ENCODE measurements at regions not wholly inside any gene's neighbourhood (a gene's known extent, or its start where the extent isn't known, plus 50 kb on each side); places are given as distances from the start of the nearest gene placed in this dataset.
A peak's percentile ranks its signal among the peaks of the same experiment; 100 is the strongest.
"Not testable (repeated sequence)": the region's sequence is repeated elsewhere in the genome, so short reads cannot be mapped to it uniquely, and the experiment has no call there.

GRCh38 chr1:234782791-234783190 is 172.8 kb upstream of the IRF2BP2 start:
- no peak for TF ChIP-seq Cebpa-rat (IDR thresholded peaks at IDR 0.05)
- H3K9ac ChIP-seq, result no peak overlapping the region

GRCh38 chr1:234782105-234782751 is 172.2 kb upstream of the IRF2BP2 start:
- peaks cover 12 to 24% (median 21%) of the 10 kb centered on the region in 10 experiments for H3K4me1 ChIP-seq
- no peak for TF ChIP-seq Cebpa-rat (IDR thresholded peaks at IDR 0.05)
- H3K9ac ChIP-seq, result no peak overlapping the region
- H3K36me3 ChIP-seq, result no peaks in the 10 kb centered on the region
- H4K20me1 ChIP-seq, result no peaks in the 10 kb centered on the region
- H3K27me3 ChIP-seq, result peaks cover 13 to 59% (median 24%) of the 10 kb centered on the region in 11 experiments; a peak in 18 of 22 replicates
- H3K4me2 ChIP-seq, result no peak overlapping the region
- H3K9me3 ChIP-seq (replicated peaks in 1 of 11), result peaks cover 0 to 8% (median 0%) of the 10 kb centered on the region in 11 experiments; a peak in 1 of 22 replicates
- H3K4me3 ChIP-seq, result no peak overlapping the region
- H3K27ac ChIP-seq, result no peak overlapping the region

More at GRCh38 chr1:234782791-234783190, 172.8 kb upstream of the IRF2BP2 start:
- Histone ChIP-seq H3K4me3 (no peak overlapping the region), H3K27me3 (peaks cover 8 to 53% (median 18%) of the 10 kb centered on the region in 11 experiments; a peak in 15 of 22 replicates), H3K4me2 (no peak overlapping the region), H3K4me1 (peaks cover 10 to 18% (median 16%) of the 10 kb centered on the region in 10 experiments), H3K27ac (no peak overlapping the region), H3K9me3 (replicated peaks in 1 of 11) (peaks cover 0 to 8% (median 0%) of the 10 kb centered on the region in 11 experiments; a peak in 1 of 22 replicates), H3K36me3 (no peaks in the 10 kb centered on the region), H4K20me1 (no peaks in the 10 kb centered on the region)

GRCh38 chr1:234781241-234782065 is 171.5 kb upstream of the IRF2BP2 start:
- Histone ChIP-seq H3K4me2 (no peak overlapping the region), H4K20me1 (no peaks in the 10 kb centered on the region), H3K4me3 (no peak overlapping the region), H3K9me3 (replicated peaks in 1 of 11) (peaks cover 0 to 9% (median 1%) of the 10 kb centered on the region in 11 experiments; a peak in 14 of 22 replicates), H3K27ac (no peak overlapping the region), H3K36me3 (no peaks in the 10 kb centered on the region), H3K27me3 (peaks cover 20 to 67% (median 31%) of the 10 kb centered on the region in 11 experiments; a peak in 19 of 22 replicates), H3K9ac (no peak overlapping the region), H3K4me1 (peaks cover 12 to 32% (median 28%) of the 10 kb centered on the region in 10 experiments)
- no peak for TF ChIP-seq Cebpa-rat (IDR thresholded peaks at IDR 0.05)

- H3K27ac ChIP-seq, result no peak overlapping the region
- H3K27me3 ChIP-seq, result peaks cover 22 to 69% (median 34%) of the 10 kb centered on the region in 11 experiments; a peak in 19 of 22 replicates
- H3K4me3 ChIP-seq, result no peak overlapping the region
- no peak overlapping the region for H3K9ac ChIP-seq
- H3K9me3 ChIP-seq (replicated peaks in 1 of 11), result peaks cover 7 to 17% (median 9%) of the 10 kb centered on the region in 11 experiments; a peak in 19 of 22 replicates
- no peak overlapping the region for H3K4me2 ChIP-seq
- H3K4me1 ChIP-seq, result peaks cover 16 to 40% (median 36%) of the 10 kb centered on the region in 10 experiments
- H3K36me3 ChIP-seq, result no peaks in the 10 kb centered on the region
- H4K20me1 ChIP-seq, result no peaks in the 10 kb centered on the region
- no peak for TF ChIP-seq Cebpa-rat (IDR thresholded peaks at IDR 0.05)
These were observed 170.7 kb upstream of the IRF2BP2 start for GRCh38 chr1:234780531-234781162.

GRCh38 chr1:234780112-234780511 is 170.1 kb upstream of the IRF2BP2 start:
- no peak overlapping the region for H3K27ac ChIP-seq
- TF ChIP-seq Cebpa-rat (IDR thresholded peaks at IDR 0.05), result no peak

GRCh38 chr1:234779600-234779999 is 169.6 kb upstream of the IRF2BP2 start:
- H3K27me3 ChIP-seq, result peaks cover 22 to 69% (median 34%) of the 10 kb centered on the region in 11 experiments; a peak in 19 of 22 replicates
- not testable (repeated sequence) for H3K4me3 ChIP-seq

More at GRCh38 chr1:234780112-234780511, 170.1 kb upstream of the IRF2BP2 start:
- Histone ChIP-seq H3K36me3 (no peaks in the 10 kb centered on the region), H3K4me3 (no peak overlapping the region), H3K4me2 (no peak overlapping the region), H4K20me1 (no peaks in the 10 kb centered on the region), H3K27me3 (peaks cover 22 to 69% (median 34%) of the 10 kb centered on the region in 11 experiments; a peak in 19 of 22 replicates), H3K9me3 (replicated peaks in 1 of 11) (peaks cover 7 to 18% (median 13%) of the 10 kb centered on the region in 11 experiments; a peak in 19 of 22 replicates), H3K9ac (no peak overlapping the region), H3K4me1 (peaks cover 21 to 45% (median 41%) of the 10 kb centered on the region in 10 experiments)

GRCh38 chr1:234779160-234779538 is 169.2 kb upstream of the IRF2BP2 start:
- H4K20me1 ChIP-seq, result no peaks in the 10 kb centered on the region
- peak overlapping the region in 7 of 11 experiments; percentile 37 to 64 (median 52); a peak in 9 of 22 replicates for H3K4me2 ChIP-seq
- 0 out of 22 replicates have a peak overlapping the region, but pooled peaks of 1 of the 11 experiments have one; percentile 52 for H3K9ac ChIP-seq
- peak overlapping the region in 6 of 11 experiments; percentile 92 to 96 (median 93); a peak in 13 of 22 replicates for H3K27ac ChIP-seq
- H3K27me3 ChIP-seq, result peaks cover 22 to 69% (median 34%) of the 10 kb centered on the region in 11 experiments; a peak in 19 of 22 replicates
- TF ChIP-seq Cebpa-rat (IDR thresholded peaks at IDR 0.05), result no peak
- H3K4me1 ChIP-seq, result peaks cover 31 to 55% (median 51%) of the 10 kb centered on the region in 10 experiments
- H3K36me3 ChIP-seq, result no peaks in the 10 kb centered on the region
- H3K4me3 ChIP-seq, result no peak overlapping the region
- peaks cover 7 to 26% (median 14%) of the 10 kb centered on the region in 11 experiments; a peak in 19 of 22 replicates for H3K9me3 ChIP-seq (replicated peaks in 1 of 11)

More at GRCh38 chr1:234779600-234779999, 169.6 kb upstream of the IRF2BP2 start:
- not testable (repeated sequence) for H4K20me1 ChIP-seq, H3K9ac ChIP-seq, H3K36me3 ChIP-seq
- Histone ChIP-seq H3K27ac (peak overlapping the region in 4 of 11 experiments; percentile 92 to 94 (median 93); a peak in 4 of 22 replicates), H3K9me3 (replicated peaks in 1 of 11) (peaks cover 7 to 22% (median 14%) of the 10 kb centered on the region in 11 experiments; a peak in 19 of 22 replicates), H3K4me1 (peaks cover 27 to 50% (median 46%) of the 10 kb centered on the region in 10 experiments), H3K4me2 (peak overlapping the region in 2 of 11 experiments; percentile 55 to 57; a peak in 1 of 22 replicates)
